Breast epithelium (tissue), 4 donors: ENCODE measurements at regions not wholly inside any gene's neighbourhood (a gene's known extent, or its start where the extent isn't known, plus 50 kb on each side); places are given as distances from the start of the nearest gene placed in this dataset.
"Not testable (repeated sequence)": the region's sequence is repeated elsewhere in the genome, so short reads cannot be mapped to it uniquely, and the experiment has no call there.

Experiments
- DNase-seq, 2 donors: peaks; one replicate each; pipeline ENCODE4 v3.0.0-alpha.2; 2019; ENCODE audit warnings: low spot score in 2 of 2
- H3K27ac ChIP-seq, 2 donors: fragments of 200-600 bp; sonication (generic) in 1 of 2; one replicate each; pipeline ENCODE4 v1.5.1; 2016 to 2019; ENCODE audit warnings: mild to moderate bottlenecking in 1 of 2
- H3K27me3 ChIP-seq, 2 donors: fragments of 200-600 bp; sonication (generic) in 1 of 2; one replicate each; pipeline versions ENCODE4 v1.5.1 to v1.6.0; 2017 to 2019; ENCODE audit warnings: control low read depth in 1 of 2, mild to moderate bottlenecking in 1 of 2
- H3K36me3 ChIP-seq: fragments of 200-600 bp; one replicate; pipeline ENCODE4 v1.5.1; 2019
- H3K4me1 ChIP-seq, 2 donors: fragments of 200-600 bp; sonication (generic); one replicate each; pipeline ENCODE4 v1.5.1; 2016 to 2019; ENCODE audit warnings: control low read depth in 1 of 2
- H3K4me3 ChIP-seq, 3 donors: fragments of 200-600 bp; sonication (generic); 1 replicate in 2 of 3; 2 replicates in 1 of 3; pipeline ENCODE4 v1.5.1; 2016 to 2019; ENCODE audit warnings: mild to moderate bottlenecking in 3 of 3, moderate library complexity in 2 of 3
- H3K9me3 ChIP-seq, 2 donors: fragments of 200-600 bp; sonication (generic) in 1 of 2; one replicate each; pipeline ENCODE4 v1.5.1; 2016 to 2019; ENCODE audit warnings: control low read depth in 1 of 2
- POLR2A ChIP-seq: fragments of 450-650 bp; IDR thresholded peaks from one replicate; pipeline ENCODE4 v1.6.1; 2016; ENCODE audit warnings: antibody characterized with exemption, mild to moderate bottlenecking, moderate library complexity
- POLR2AphosphoS5 ChIP-seq, 3 donors: sonication (generic); formaldehyde crosslinking; IDR thresholded peaks; one replicate each; pipeline ENCODE4 v1.6.1; 2017; ENCODE audit warnings: antibody characterized with exemption in 3 of 3
- intact Hi-C: fragments of 100-400 bp; cut with DNase I; formaldehyde crosslinking; loops from one replicate; pipeline ENCODE4 v1.15.1; 2023; ENCODE audit warnings: low total_unique reads
- TF ChIP-seq, protein P1 (sequence below), 3 donors: fragments of 450-650 bp; IDR thresholded peaks; one replicate each; pipeline ENCODE4 v1.5.1; 2016 to 2017; ENCODE audit warnings: antibody characterized with exemption in 3 of 3, mild to moderate bottlenecking in 3 of 3, moderate library complexity in 3 of 3

DNA sequence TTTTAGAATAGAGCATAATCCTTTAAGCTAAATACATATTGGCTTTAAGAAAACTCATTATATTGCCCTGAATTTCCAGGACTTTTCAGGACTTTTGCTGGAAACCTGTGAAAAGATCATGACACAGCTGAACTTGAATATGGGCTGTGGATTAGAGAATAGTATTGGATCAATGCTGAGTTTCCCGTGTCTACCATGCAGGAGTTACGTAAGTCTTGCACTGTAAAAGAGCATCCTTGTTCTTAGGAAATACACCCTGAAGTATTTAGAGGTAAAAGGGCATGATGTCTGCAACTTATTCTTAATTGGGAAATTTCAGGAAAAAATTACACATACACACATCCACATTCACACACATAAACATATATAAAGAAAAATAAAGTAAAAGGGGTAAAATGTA, 82.1 kb downstream of the ZFP36L2 start:
- intact Hi-C loops, result no loop called here
- H3K27ac ChIP-seq, result no peak overlapping the region
- TF ChIP-seq POLR2AphosphoS5 (IDR thresholded peaks at IDR 0.05), result no peak
- TF ChIP-seq, protein P1, sequence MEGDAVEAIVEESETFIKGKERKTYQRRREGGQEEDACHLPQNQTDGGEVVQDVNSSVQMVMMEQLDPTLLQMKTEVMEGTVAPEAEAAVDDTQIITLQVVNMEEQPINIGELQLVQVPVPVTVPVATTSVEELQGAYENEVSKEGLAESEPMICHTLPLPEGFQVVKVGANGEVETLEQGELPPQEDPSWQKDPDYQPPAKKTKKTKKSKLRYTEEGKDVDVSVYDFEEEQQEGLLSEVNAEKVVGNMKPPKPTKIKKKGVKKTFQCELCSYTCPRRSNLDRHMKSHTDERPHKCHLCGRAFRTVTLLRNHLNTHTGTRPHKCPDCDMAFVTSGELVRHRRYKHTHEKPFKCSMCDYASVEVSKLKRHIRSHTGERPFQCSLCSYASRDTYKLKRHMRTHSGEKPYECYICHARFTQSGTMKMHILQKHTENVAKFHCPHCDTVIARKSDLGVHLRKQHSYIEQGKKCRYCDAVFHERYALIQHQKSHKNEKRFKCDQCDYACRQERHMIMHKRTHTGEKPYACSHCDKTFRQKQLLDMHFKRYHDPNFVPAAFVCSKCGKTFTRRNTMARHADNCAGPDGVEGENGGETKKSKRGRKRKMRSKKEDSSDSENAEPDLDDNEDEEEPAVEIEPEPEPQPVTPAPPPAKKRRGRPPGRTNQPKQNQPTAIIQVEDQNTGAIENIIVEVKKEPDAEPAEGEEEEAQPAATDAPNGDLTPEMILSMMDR (IDR thresholded peaks at IDR 0.05), result no peak
- TF ChIP-seq POLR2A, result no peak

GRCh38 chr2:43143756-43144155, 82.7 kb downstream of the ZFP36L2 start:
- DNase-seq, result no peak
- Histone ChIP-seq H3K9me3 (no peaks in the 10 kb centered on the region), H3K27me3 (no peaks in the 10 kb centered on the region), H3K4me3 (no peak overlapping the region), H3K27ac (no peak overlapping the region), H3K4me1 (no peaks in the 10 kb centered on the region), H3K36me3 (no peaks in the 10 kb centered on the region)
- intact Hi-C loops, result no loop called here
- TF ChIP-seq POLR2AphosphoS5 (IDR thresholded peaks at IDR 0.05), result no peak
- TF ChIP-seq, protein P1 (IDR thresholded peaks at IDR 0.05), result no peak
- TF ChIP-seq POLR2A, result no peak

More for the DNA sequence above, 82.1 kb downstream of the ZFP36L2 start:
- no peak for DNase-seq
- no peaks in the 10 kb centered on the region for H3K27me3 ChIP-seq
- no peak overlapping the region for H3K4me3 ChIP-seq
- no peaks in the 10 kb centered on the region for H3K36me3 ChIP-seq
- H3K4me1 ChIP-seq, result no peaks in the 10 kb centered on the region
- no peaks in the 10 kb centered on the region for H3K9me3 ChIP-seq

GRCh38 chr2:43142921-43143438, 83.4 kb downstream of the ZFP36L2 start:
- no peak for DNase-seq
- no peaks in the 10 kb centered on the region for H3K4me1 ChIP-seq
- intact Hi-C loops, result no loop called here
- TF ChIP-seq, protein P1 (IDR thresholded peaks at IDR 0.05), result no peak
- TF ChIP-seq POLR2A (no peak), POLR2AphosphoS5 (IDR thresholded peaks at IDR 0.05) (no peak)
- no peak overlapping the region for H3K4me3 ChIP-seq
- no peak overlapping the region for H3K27ac ChIP-seq
- H3K9me3 ChIP-seq, result no peaks in the 10 kb centered on the region
- no peaks in the 10 kb centered on the region for H3K27me3 ChIP-seq
- no peaks in the 10 kb centered on the region for H3K36me3 ChIP-seq

DNA sequence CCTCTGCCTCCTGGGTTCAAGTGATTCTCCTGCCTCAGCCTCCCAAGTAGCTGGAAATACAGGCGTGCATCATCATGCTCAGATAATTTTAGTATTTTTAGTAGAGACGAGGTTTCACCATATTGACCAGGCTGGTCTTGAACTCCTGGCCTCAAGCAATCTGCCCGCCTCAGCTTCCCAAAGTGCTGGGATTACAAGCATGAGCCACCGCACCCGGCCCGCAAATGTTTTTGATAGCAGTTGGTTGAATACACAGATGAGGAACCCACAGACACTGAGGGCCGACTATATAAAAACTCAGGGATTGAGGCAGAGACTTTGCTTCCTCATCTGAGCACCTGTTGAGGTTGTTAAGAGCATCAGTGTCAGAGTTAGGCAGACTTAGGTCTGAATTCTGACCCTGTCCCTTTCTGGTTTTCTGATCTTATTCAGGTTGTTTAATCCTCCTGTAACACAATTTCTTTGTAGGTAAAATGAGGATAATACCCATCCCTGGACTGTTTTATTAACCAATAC, 84.7 kb downstream of the ZFP36L2 start:
- H3K27me3 ChIP-seq, H3K27ac ChIP-seq, H3K36me3 ChIP-seq, H3K9me3 ChIP-seq, H3K4me1 ChIP-seq, intact Hi-C loops, H3K4me3 ChIP-seq, DNase-seq: not testable (repeated sequence)

DNA sequence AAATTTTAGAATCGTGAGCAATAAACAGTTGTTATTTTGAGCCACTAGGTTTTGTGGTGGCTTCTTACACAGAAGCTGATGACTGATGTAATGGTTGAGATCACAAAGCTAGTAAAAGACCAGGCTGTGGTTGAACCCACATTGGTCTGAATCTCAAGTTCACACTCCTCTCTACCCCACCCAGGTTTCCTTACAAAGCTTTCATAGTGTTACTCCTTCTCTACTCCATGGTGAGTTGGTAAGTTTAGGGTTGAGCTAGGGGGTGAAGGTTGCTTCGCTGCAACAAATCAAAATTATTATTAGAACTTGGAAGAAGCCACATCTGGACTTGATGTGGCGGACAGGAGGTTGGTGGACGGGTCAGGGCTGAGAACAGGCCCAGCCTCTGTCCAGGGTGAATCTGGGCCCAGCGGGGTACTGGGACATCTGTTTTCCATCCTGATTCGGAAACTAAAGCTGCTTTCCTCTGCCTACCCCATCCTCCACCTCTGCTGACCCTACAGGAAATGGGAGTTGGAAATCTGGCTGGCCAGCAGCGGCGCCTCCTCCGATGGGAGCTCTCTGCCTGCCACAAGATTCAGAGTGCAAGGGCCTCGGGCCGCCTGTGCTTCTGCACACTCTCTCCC, 86.3 kb downstream of the ZFP36L2 start:
- no peaks in the 10 kb centered on the region for H3K9me3 ChIP-seq
- H3K4me3 ChIP-seq, result no peak overlapping the region
- no peak for DNase-seq
- peak overlapping the region; percentile 55 to 73 for H3K27ac ChIP-seq
- intact Hi-C loops, result loop anchor here (10.0 kb wide), 1 partner anchor 75 kb away; no protein-coding TSS in a partner anchor
- no peaks in the 10 kb centered on the region for H3K27me3 ChIP-seq
- no peaks in the 10 kb centered on the region for H3K36me3 ChIP-seq
- TF ChIP-seq POLR2A (no peak), POLR2AphosphoS5 (IDR thresholded peaks at IDR 0.05) (no peak)
- TF ChIP-seq, protein P1 (IDR thresholded peaks at IDR 0.05), result no peak
- H3K4me1 ChIP-seq, result no peaks in the 10 kb centered on the region
